ENCODE measurements at regions not wholly inside any gene's neighbourhood (a gene's known extent, or its start where the extent isn't known, plus 50 kb on each side); places are given as distances from the start of the nearest gene placed in this dataset.

- CTCF ChIA-PET: no interaction called here
- H3K27ac Mint-ChIP-seq (ENCODE audit: unreplicated experiment): no peak overlapping the region
- no peaks in the 10 kb centered on the region for H3K4me1 Mint-ChIP-seq (ENCODE audit: low read depth, unreplicated experiment)
- TF ChIP-seq CTCF (IDR thresholded peaks at IDR 0.05; ENCODE audit: insufficient read depth in 1 of 2, low read depth in 1 of 2, low read length in 1 of 2, severe bottlenecking in 1 of 2, unreplicated experiment in 1 of 2): no peak
- no peak for DNase-seq
- H3K4me1 ChIP-seq: no peaks in the 10 kb centered on the region
- no TSS peak for BruUV-seq (replicated peaks)
- H3K36me3 ChIP-seq (ENCODE audit: control insufficient read depth, insufficient read depth, low read length): no peaks in the 10 kb centered on the region
- no peak overlapping the region for H3K4me3 ChIP-seq (ENCODE audit: low read depth, low read length)
- H3K9me3 ChIP-seq: no peaks in the 10 kb centered on the region
- H3K4me3 Mint-ChIP-seq (ENCODE audit: unreplicated experiment): no peak overlapping the region
- intact Hi-C loops (cut with micrococcal nuclease; ENCODE audit: unreplicated experiment): no loop called here
- H3K9me3 Mint-ChIP-seq (ENCODE audit: unreplicated experiment): no peaks in the 10 kb centered on the region
- no peaks in the 10 kb centered on the region for H3K36me3 Mint-ChIP-seq (ENCODE audit: insufficient read depth, unreplicated experiment)
- peaks cover 7% of the 10 kb centered on the region for H3K27me3 Mint-ChIP-seq (ENCODE audit: insufficient read depth, unreplicated experiment)
- H3K27me3 ChIP-seq (replicated peaks; ENCODE audit: control insufficient read depth, insufficient read depth, low read length): no peaks in the 10 kb centered on the region
- POLR2A ChIA-PET: no interaction called here
These were observed 539.3 kb downstream of the MTRR start for GRCh38 chr5:8408258-8408657.

GRCh38 chr5:8410618-8411017 is 541.7 kb downstream of the MTRR start:
- Histone ChIP-seq H3K9me3 (no peaks in the 10 kb centered on the region), H3K4me1 (no peaks in the 10 kb centered on the region), H3K36me3 (ENCODE audit: control insufficient read depth, insufficient read depth, low read length) (no peaks in the 10 kb centered on the region), H3K4me3 (ENCODE audit: low read depth, low read length) (no peak overlapping the region), H3K27me3 (replicated peaks; ENCODE audit: control insufficient read depth, insufficient read depth, low read length) (no peaks in the 10 kb centered on the region; the same call in 1 of the 2 replicates)
- no TSS peak for BruUV-seq (replicated peaks)
- no peak for DNase-seq
- Mint-ChIP-seq H3K36me3 (ENCODE audit: insufficient read depth, unreplicated experiment) (no peaks in the 10 kb centered on the region), H3K27me3 (ENCODE audit: insufficient read depth, unreplicated experiment) (peaks cover 22% of the 10 kb centered on the region), H3K4me1 (ENCODE audit: low read depth, unreplicated experiment) (no peaks in the 10 kb centered on the region), H3K27ac (ENCODE audit: unreplicated experiment) (no peak overlapping the region), H3K4me3 (ENCODE audit: unreplicated experiment) (no peak overlapping the region), H3K9me3 (ENCODE audit: unreplicated experiment) (no peaks in the 10 kb centered on the region)
- TF ChIP-seq CTCF (IDR thresholded peaks at IDR 0.05; ENCODE audit: insufficient read depth in 1 of 2, low read depth in 1 of 2, low read length in 1 of 2, severe bottlenecking in 1 of 2, unreplicated experiment in 1 of 2): no peak
- POLR2A ChIA-PET: no interaction called here
- CTCF ChIA-PET: no interaction called here
- intact Hi-C loops (cut with micrococcal nuclease; ENCODE audit: unreplicated experiment): no loop called here

- peaks cover 34% of the 10 kb centered on the region for H3K27me3 Mint-ChIP-seq (ENCODE audit: insufficient read depth, unreplicated experiment)
- H3K36me3 Mint-ChIP-seq (ENCODE audit: insufficient read depth, unreplicated experiment): no peaks in the 10 kb centered on the region
- no peak for DNase-seq
- H3K9me3 Mint-ChIP-seq (ENCODE audit: unreplicated experiment): no peaks in the 10 kb centered on the region
- BruUV-seq (replicated peaks): no TSS peak
- Histone ChIP-seq H3K4me3 (ENCODE audit: low read depth, low read length) (no peak overlapping the region), H3K36me3 (ENCODE audit: control insufficient read depth, insufficient read depth, low read length) (no peaks in the 10 kb centered on the region), H3K4me1 (no peaks in the 10 kb centered on the region), H3K27me3 (replicated peaks; ENCODE audit: control insufficient read depth, insufficient read depth, low read length) (no peaks in the 10 kb centered on the region; the same call in 1 of the 2 replicates), H3K9me3 (no peaks in the 10 kb centered on the region)
- CTCF ChIA-PET: no interaction called here
- POLR2A ChIA-PET: no interaction called here
- H3K4me1 Mint-ChIP-seq (ENCODE audit: low read depth, unreplicated experiment): no peaks in the 10 kb centered on the region
- no peak overlapping the region for H3K27ac Mint-ChIP-seq (ENCODE audit: unreplicated experiment)
- no peak for TF ChIP-seq CTCF (IDR thresholded peaks at IDR 0.05; ENCODE audit: insufficient read depth in 1 of 2, low read depth in 1 of 2, low read length in 1 of 2, severe bottlenecking in 1 of 2, unreplicated experiment in 1 of 2)
- intact Hi-C loops (cut with micrococcal nuclease; ENCODE audit: unreplicated experiment): no loop called here
- no peak overlapping the region for H3K4me3 Mint-ChIP-seq (ENCODE audit: unreplicated experiment)
These were observed 545.0 kb downstream of the MTRR start for GRCh38 chr5:8413975-8414374.

Data from Caco-2 (cell line).